ENCODE measurements at regions not wholly inside any gene's neighbourhood (a gene's known extent, or its start where the extent isn't known, plus 50 kb on each side); places are given as distances from the start of the nearest gene placed in this dataset.
A peak's percentile ranks its signal among the peaks of the same experiment; 100 is the strongest.

GRCh38 chr21:41663805-41664788 lies 102.8 kb downstream of the RIPK4 start (continued):
- TF ChIP-seq CTCF (CRISPR knock-in tag; IDR thresholded peaks at IDR 0.05) (peak; percentile 64), MATR3 (CRISPR knock-in tag; IDR thresholded peaks at IDR 0.05) (no peak), SIN3A (IDR thresholded peaks at IDR 0.05; ENCODE audit: borderline replicate concordance, low read depth, low read length) (no peak), SMYD3 (CRISPR knock-in tag; IDR thresholded peaks at IDR 0.05) (no peak), DRAP1 (CRISPR knock-in tag; IDR thresholded peaks at IDR 0.05) (no peak), ZNF275 (CRISPR knock-in tag; IDR thresholded peaks at IDR 0.05; ENCODE audit: borderline replicate concordance) (no peak), ZNF616 (CRISPR knock-in tag; IDR thresholded peaks at IDR 0.05; ENCODE audit: low read depth) (no peak), ZNF567 (CRISPR knock-in tag; IDR thresholded peaks at IDR 0.05; ENCODE audit: borderline replicate concordance) (no peak), KDM5A (IDR thresholded peaks at IDR 0.05; ENCODE audit: borderline replicate concordance, low read length) (no peak), ZSCAN21 (CRISPR knock-in tag; IDR thresholded peaks at IDR 0.05; ENCODE audit: borderline replicate concordance) (no peak), ZNF431 (CRISPR knock-in tag; IDR thresholded peaks at IDR 0.05; ENCODE audit: borderline replicate concordance, low read depth) (no peak), ZMYM3 (CRISPR knock-in tag; IDR thresholded peaks at IDR 0.05) (no peak), ZNF839 (CRISPR knock-in tag; IDR thresholded peaks at IDR 0.05; ENCODE audit: borderline replicate concordance) (no peak), U2AF1 (optimal IDR thresholded peaks at IDR 0.05; ENCODE audit: low read depth, low read length) (no peak), ISL2 (CRISPR knock-in tag; IDR thresholded peaks at IDR 0.05) (no peak), KDM2A (CRISPR knock-in tag; IDR thresholded peaks at IDR 0.05; ENCODE audit: borderline replicate concordance, low read depth) (no peak), ZNF703 (CRISPR knock-in tag; IDR thresholded peaks at IDR 0.05; ENCODE audit: borderline replicate concordance) (no peak), PRMT3 (CRISPR knock-in tag; IDR thresholded peaks at IDR 0.05; ENCODE audit: borderline replicate concordance, low read depth) (no peak), SMARCE1 (IDR thresholded peaks at IDR 0.05; ENCODE audit: borderline replicate concordance) (no peak), KAT8 (CRISPR knock-in tag; IDR thresholded peaks at IDR 0.05) (0 out of 2 replicates have a peak, but pooled peaks have one; percentile 40), ZNF513 (CRISPR knock-in tag; conservative IDR thresholded peaks at IDR 0.05) (no peak), KLF16 (CRISPR knock-in tag; IDR thresholded peaks at IDR 0.05) (no peak), TARDBP (CRISPR knock-in tag; IDR thresholded peaks at IDR 0.05) (no peak), ZNF329 (CRISPR knock-in tag; IDR thresholded peaks at IDR 0.05; ENCODE audit: low read depth) (no peak), FLYWCH1 (CRISPR knock-in tag; IDR thresholded peaks at IDR 0.05) (no peak), TMF1 (CRISPR knock-in tag; IDR thresholded peaks at IDR 0.05; ENCODE audit: low read depth) (no peak)

All from HepG2 (cell line).